Ectodermal cell (in vitro differentiated cells): ENCODE measurements at regions not wholly inside any gene's neighbourhood (a gene's known extent, or its start where the extent isn't known, plus 50 kb on each side); places are given as distances from the start of the nearest gene placed in this dataset.

Experiments used
- H3K27ac ChIP-seq: 2 replicates; pipeline ENCODE4 v1.7.0; 2013; ENCODE audit warnings: mild to moderate bottlenecking, low read depth, low read length; ENCODE audit not compliant: insufficient read depth, poor library complexity, severe bottlenecking
- H3K27me3 ChIP-seq: 2 replicates; pipeline ENCODE4 v1.7.0; 2013; ENCODE audit warnings: mild to moderate bottlenecking, low read length; ENCODE audit not compliant: insufficient read depth, control insufficient read depth, poor library complexity, severe bottlenecking
- H3K36me3 ChIP-seq: one replicate; pipeline ENCODE4 v1.7.0; 2013; ENCODE audit warnings: low read length; ENCODE audit not compliant: control insufficient read depth, insufficient read depth
- H3K4me1 ChIP-seq: one replicate; pipeline ENCODE4 v1.7.0; 2013; ENCODE audit warnings: low read length; ENCODE audit not compliant: control insufficient read depth, insufficient read depth
- H3K4me3 ChIP-seq: 2 replicates; pipeline ENCODE4 v1.7.0; 2013; ENCODE audit warnings: low read depth, low read length, control low read depth; ENCODE audit not compliant: insufficient read depth
- H3K9me3 ChIP-seq: 2 replicates; pipeline ENCODE4 v1.7.0; 2013; ENCODE audit warnings: mild to moderate bottlenecking, low read length, moderate library complexity; ENCODE audit not compliant: control insufficient read depth
- WGBS, 2 experiments: methylation state at CpG; one replicate each; pipeline ENCODE4 v1.1.7; 2013; ENCODE audit warnings: missing lambda C conversion rate in 2 of 2; 5-methylcytosine and 5-hydroxymethylcytosine counted together

- H3K4me1 ChIP-seq, result peaks cover 5% of the 10 kb centered on the region
- no peaks in the 10 kb centered on the region for H3K36me3 ChIP-seq
- 88 to 90% methylated on average over 10 of the region's 10 CpGs for WGBS, 2 experiments
- no peaks in the 10 kb centered on the region for H3K27me3 ChIP-seq
- no peak overlapping the region for H3K27ac ChIP-seq
- no peaks in the 10 kb centered on the region for H3K9me3 ChIP-seq
- no peak overlapping the region for H3K4me3 ChIP-seq
Observed at GRCh38 chr20:50302341-50303057, 111.9 kb downstream of the CEBPB start.

- no peaks in the 10 kb centered on the region for H3K9me3 ChIP-seq
- H3K27ac ChIP-seq, result no peak overlapping the region
- no peak overlapping the region for H3K4me3 ChIP-seq
- H3K36me3 ChIP-seq, result no peaks in the 10 kb centered on the region
- H3K4me1 ChIP-seq, result peaks cover 5% of the 10 kb centered on the region
- WGBS, 2 experiments, result 92 to 96% methylated on average over 11 of the region's 11 CpGs
- no peaks in the 10 kb centered on the region for H3K27me3 ChIP-seq
Observed at GRCh38 chr20:50303573-50304500, 113.2 kb downstream of the CEBPB start.

GRCh38 chr20:50304501-50304856 lies 113.8 kb downstream of the CEBPB start:
- H3K4me3 ChIP-seq, result no peak overlapping the region
- H3K27ac ChIP-seq, result no peak overlapping the region
- 79 to 85% methylated on average over 10 of the region's 10 CpGs for WGBS, 2 experiments
- H3K36me3 ChIP-seq, result no peaks in the 10 kb centered on the region
- peaks cover 8% of the 10 kb centered on the region for H3K4me1 ChIP-seq
- H3K9me3 ChIP-seq, result no peaks in the 10 kb centered on the region
- H3K27me3 ChIP-seq, result no peaks in the 10 kb centered on the region

DNA sequence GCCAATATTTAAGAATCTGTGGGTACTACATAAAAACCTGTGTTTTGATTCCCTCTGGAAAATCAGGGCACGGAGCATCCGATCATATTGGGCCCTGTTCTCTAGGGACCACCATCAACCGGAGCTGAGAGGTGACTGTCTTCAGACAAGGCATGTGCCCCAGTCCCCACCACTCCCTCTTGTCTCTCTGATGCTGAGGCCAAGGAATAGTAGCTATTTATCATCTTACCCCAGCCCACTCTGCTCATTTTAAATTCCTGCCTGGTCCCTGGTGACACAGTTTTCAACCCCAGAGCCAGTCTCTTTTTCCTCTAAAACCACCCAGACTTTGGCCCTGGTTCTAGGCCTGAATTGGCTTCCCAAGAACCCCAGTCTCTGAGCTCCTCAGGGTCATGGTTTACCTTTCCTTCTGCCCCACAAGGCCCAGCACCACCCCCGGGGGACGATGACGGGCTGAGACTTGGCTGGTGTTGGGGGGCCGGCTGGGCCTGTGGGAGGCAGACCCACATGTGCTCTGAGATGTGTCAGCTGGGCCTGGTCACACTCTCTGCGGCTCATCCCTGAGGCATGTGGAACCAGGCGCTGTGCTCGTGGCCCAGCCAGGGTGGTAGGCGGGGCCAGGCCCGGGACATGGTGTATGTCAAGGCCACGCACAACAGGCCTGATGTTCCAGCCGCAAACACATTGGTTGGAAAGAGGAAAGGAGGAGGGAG lies 114.4 kb downstream of the CEBPB start:
- Histone ChIP-seq H3K27ac (no peak overlapping the region), H3K36me3 (no peaks in the 10 kb centered on the region)
- 93 to 94% methylated on average over 14 of the region's 14 CpGs for WGBS, 2 experiments

GRCh38 chr20:50305636-50306477 lies 115.2 kb downstream of the CEBPB start:
- 67 to 69% methylated on average over 19 of the region's 19 CpGs for WGBS, 2 experiments
- no peak overlapping the region for H3K27ac ChIP-seq
- no peak overlapping the region for H3K4me3 ChIP-seq
- H3K4me1 ChIP-seq, result peaks cover 8% of the 10 kb centered on the region
- no peaks in the 10 kb centered on the region for H3K9me3 ChIP-seq
- no peaks in the 10 kb centered on the region for H3K36me3 ChIP-seq
- no peaks in the 10 kb centered on the region for H3K27me3 ChIP-seq

More for the DNA sequence above, 114.4 kb downstream of the CEBPB start:
- Histone ChIP-seq H3K27me3 (no peaks in the 10 kb centered on the region), H3K4me1 (peaks cover 8% of the 10 kb centered on the region), H3K4me3 (no peak overlapping the region), H3K9me3 (no peaks in the 10 kb centered on the region)

- Histone ChIP-seq H3K36me3 (no peaks in the 10 kb centered on the region), H3K4me1 (peaks cover 8% of the 10 kb centered on the region), H3K4me3 (no peak overlapping the region), H3K9me3 (no peaks in the 10 kb centered on the region), H3K27me3 (no peaks in the 10 kb centered on the region), H3K27ac (no peak overlapping the region)
- 79 to 82% methylated on average over 13 of the region's 13 CpGs for WGBS, 2 experiments
Observed at GRCh38 chr20:50306478-50307423, 116.1 kb downstream of the CEBPB start.

GRCh38 chr20:50308166-50308512 lies 117.5 kb downstream of the CEBPB start:
- Histone ChIP-seq H3K36me3 (no peaks in the 10 kb centered on the region), H3K27me3 (no peaks in the 10 kb centered on the region), H3K9me3 (no peaks in the 10 kb centered on the region), H3K4me3 (no peak overlapping the region), H3K4me1 (peaks cover 8% of the 10 kb centered on the region), H3K27ac (no peak overlapping the region)
- WGBS, 2 experiments, result 92 to 95% methylated on average over 3 of the region's 3 CpGs

- H3K4me3 ChIP-seq, result no peak overlapping the region
Observed at GRCh38 chr20:50308513-50309279, 118.1 kb downstream of the CEBPB start.

More at GRCh38 chr20:50308513-50309279, 118.1 kb downstream of the CEBPB start:
- Histone ChIP-seq H3K4me1 (peaks cover 8% of the 10 kb centered on the region), H3K9me3 (no peaks in the 10 kb centered on the region), H3K27ac (no peak overlapping the region), H3K27me3 (no peaks in the 10 kb centered on the region), H3K36me3 (no peaks in the 10 kb centered on the region)
- 55 to 57% methylated on average over 19 to 20 of the region's 20 CpGs for WGBS, 2 experiments
